Activated T-cell treated with anti-CD3 and anti-CD28 coated beads, Interleukin-2, amount 50 U/mL, for 24 hours (primary cell): ENCODE measurements at regions not wholly inside any gene's neighbourhood (a gene's known extent, or its start where the extent isn't known, plus 50 kb on each side); places are given as distances from the start of the nearest gene placed in this dataset.

Experiments
- DNase-seq: peaks from one replicate; pipeline ENCODE4 v3.0.0-alpha.2; 2020
- H3K27ac Mint-ChIP-seq: 2 replicates; pipeline ENCODE4 v1.8.0; 2020; ENCODE audit warnings: mild to moderate bottlenecking, mixed read lengths
- H3K27me3 Mint-ChIP-seq: 2 replicates; pipeline ENCODE4 v1.8.0; 2020; ENCODE audit warnings: mixed read lengths
- H3K36me3 Mint-ChIP-seq: 2 replicates; pipeline ENCODE4 v1.8.0; 2020; ENCODE audit warnings: low read depth, mixed read lengths
- H3K4me1 Mint-ChIP-seq: 2 replicates; pipeline ENCODE4 v1.8.0; 2020; ENCODE audit warnings: low read depth, mixed read lengths
- H3K4me3 Mint-ChIP-seq: 2 replicates; pipeline ENCODE4 v1.8.0; 2020; ENCODE audit warnings: mild to moderate bottlenecking, moderate library complexity, mixed read lengths
- H3K9me3 Mint-ChIP-seq: 2 replicates; pipeline ENCODE4 v1.8.0; 2020; ENCODE audit warnings: mixed read lengths

DNA sequence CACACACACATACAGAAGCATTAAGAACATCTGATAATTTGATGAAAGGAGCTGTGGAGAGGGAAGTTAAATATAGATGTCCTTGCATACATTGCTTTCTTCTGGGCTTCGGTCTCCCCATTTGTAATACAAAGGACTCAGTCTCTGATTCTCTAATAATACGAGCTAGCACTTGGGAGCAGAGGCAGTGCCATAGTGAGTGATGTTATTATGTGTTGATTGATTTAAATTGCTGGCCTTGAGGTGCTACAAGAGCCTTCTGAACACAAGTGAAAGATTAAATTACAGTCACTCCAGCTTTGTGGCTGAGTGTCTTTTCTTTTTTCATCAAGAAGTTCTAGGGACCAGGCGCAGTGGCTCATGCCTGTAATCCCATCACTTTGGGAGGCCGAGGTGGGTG is 61.5 kb upstream of the HMGXB4 start:
- no peak overlapping the region for H3K4me3 Mint-ChIP-seq

DNA sequence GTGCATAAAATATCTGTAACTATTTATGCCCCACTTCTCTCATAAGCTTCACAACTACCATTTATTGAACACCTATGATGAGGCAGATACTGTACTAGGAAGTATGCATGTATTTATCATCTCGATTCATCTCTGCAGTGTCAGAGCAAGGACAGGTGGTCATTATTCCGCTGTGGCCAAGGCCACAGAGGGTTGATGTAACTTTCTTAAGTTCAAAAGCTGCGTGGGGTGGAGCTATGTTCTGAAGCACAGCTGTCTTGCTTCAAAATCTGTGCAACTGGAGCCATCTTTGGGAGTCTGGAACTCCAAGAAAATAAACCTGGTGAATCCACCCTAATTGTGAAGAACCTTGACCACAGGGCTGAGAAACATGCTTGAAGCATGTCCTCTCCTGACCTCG is 60.2 kb upstream of the HMGXB4 start:
- no peak for DNase-seq
- Mint-ChIP-seq H3K27me3 (peaks cover 20% of the 10 kb centered on the region), H3K9me3 (no peaks in the 10 kb centered on the region), H3K36me3 (no peaks in the 10 kb centered on the region), H3K27ac (no peak overlapping the region), H3K4me3 (no peak overlapping the region), H3K4me1 (peaks cover 3% of the 10 kb centered on the region)

More for the DNA sequence above, 61.5 kb upstream of the HMGXB4 start:
- H3K36me3 Mint-ChIP-seq, result no peaks in the 10 kb centered on the region
- peaks cover 4% of the 10 kb centered on the region for H3K9me3 Mint-ChIP-seq
- DNase-seq, result no peak
- no peak overlapping the region for H3K27ac Mint-ChIP-seq
- H3K27me3 Mint-ChIP-seq, result peaks cover 21% of the 10 kb centered on the region
- H3K4me1 Mint-ChIP-seq, result peaks cover 3% of the 10 kb centered on the region

GRCh38 chr22:35197886-35198285 is 59.4 kb upstream of the HMGXB4 start:
- H3K36me3 Mint-ChIP-seq, result no peaks in the 10 kb centered on the region
- H3K4me3 Mint-ChIP-seq, result no peak overlapping the region
- peaks cover 16% of the 10 kb centered on the region for H3K27me3 Mint-ChIP-seq
- no peak overlapping the region for H3K27ac Mint-ChIP-seq
- H3K4me1 Mint-ChIP-seq, result peaks cover 3% of the 10 kb centered on the region
- no peak for DNase-seq
- no peaks in the 10 kb centered on the region for H3K9me3 Mint-ChIP-seq

DNA sequence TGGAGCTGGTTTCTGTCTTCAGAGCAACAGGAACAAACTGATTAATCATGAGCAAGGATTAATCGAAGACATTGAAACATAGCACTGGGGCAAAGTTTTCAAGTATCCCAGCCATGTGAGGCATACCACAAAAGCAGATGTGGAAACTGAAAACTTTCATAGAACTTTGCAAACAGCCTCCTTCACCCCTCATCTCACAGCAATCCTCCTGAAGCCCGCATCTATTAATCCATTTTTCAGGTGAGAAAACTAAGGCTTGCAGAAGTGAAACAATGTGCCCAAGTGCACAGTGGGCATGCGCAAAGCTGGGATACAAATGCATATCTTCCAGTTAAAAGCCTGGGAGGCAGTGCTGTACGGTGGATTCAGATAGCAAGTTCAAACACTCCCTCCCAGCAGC is 58.6 kb upstream of the HMGXB4 start:
- peaks cover 16% of the 10 kb centered on the region for H3K27me3 Mint-ChIP-seq
- no peaks in the 10 kb centered on the region for H3K9me3 Mint-ChIP-seq
- H3K4me3 Mint-ChIP-seq, result no peak overlapping the region
- DNase-seq, result no peak
- no peak overlapping the region for H3K27ac Mint-ChIP-seq
- no peaks in the 10 kb centered on the region for H3K36me3 Mint-ChIP-seq
- peaks cover 3% of the 10 kb centered on the region for H3K4me1 Mint-ChIP-seq

GRCh38 chr22:35202376-35202775 is 54.9 kb upstream of the HMGXB4 start:
- H3K27ac Mint-ChIP-seq, result no peak overlapping the region
- H3K36me3 Mint-ChIP-seq, result no peaks in the 10 kb centered on the region

GRCh38 chr22:35203583-35203982 is 53.7 kb upstream of the HMGXB4 start:
- no peak overlapping the region for H3K4me3 Mint-ChIP-seq
- no peaks in the 10 kb centered on the region for H3K36me3 Mint-ChIP-seq
- no peak overlapping the region for H3K27ac Mint-ChIP-seq
- no peaks in the 10 kb centered on the region for H3K9me3 Mint-ChIP-seq
- H3K4me1 Mint-ChIP-seq, result no peaks in the 10 kb centered on the region
- no peak for DNase-seq
- peaks cover 19% of the 10 kb centered on the region for H3K27me3 Mint-ChIP-seq

More at GRCh38 chr22:35202376-35202775, 54.9 kb upstream of the HMGXB4 start:
- Mint-ChIP-seq H3K4me3 (no peak overlapping the region), H3K27me3 (peaks cover 21% of the 10 kb centered on the region), H3K4me1 (peaks cover 3% of the 10 kb centered on the region), H3K9me3 (no peaks in the 10 kb centered on the region)
- no peak for DNase-seq

- Mint-ChIP-seq H3K4me1 (no peaks in the 10 kb centered on the region), H3K4me3 (no peak overlapping the region), H3K36me3 (no peaks in the 10 kb centered on the region), H3K27me3 (peaks cover 20% of the 10 kb centered on the region), H3K27ac (no peak overlapping the region), H3K9me3 (no peaks in the 10 kb centered on the region)
- DNase-seq, result no peak
Measured at GRCh38 chr22:35204807-35205775, 52.2 kb upstream of the HMGXB4 start.

- no peak for DNase-seq
- Mint-ChIP-seq H3K4me1 (no peaks in the 10 kb centered on the region), H3K27ac (no peak overlapping the region)
Measured at GRCh38 chr22:35205961-35206360, 51.3 kb upstream of the HMGXB4 start.

GRCh38 chr22:35206889-35207288 is 50.4 kb upstream of the HMGXB4 start:
- no peak for DNase-seq
- H3K9me3 Mint-ChIP-seq, result no peaks in the 10 kb centered on the region
- H3K4me3 Mint-ChIP-seq, result no peak overlapping the region
- H3K4me1 Mint-ChIP-seq, result no peaks in the 10 kb centered on the region
- peaks cover 29% of the 10 kb centered on the region for H3K27me3 Mint-ChIP-seq
- H3K27ac Mint-ChIP-seq, result no peak overlapping the region
- H3K36me3 Mint-ChIP-seq, result no peaks in the 10 kb centered on the region

More at GRCh38 chr22:35205961-35206360, 51.3 kb upstream of the HMGXB4 start:
- no peaks in the 10 kb centered on the region for H3K36me3 Mint-ChIP-seq
- H3K27me3 Mint-ChIP-seq, result peaks cover 21% of the 10 kb centered on the region
- no peak overlapping the region for H3K4me3 Mint-ChIP-seq
- H3K9me3 Mint-ChIP-seq, result no peaks in the 10 kb centered on the region
